SK-N-SH (cell line): ENCODE measurements at regions not wholly inside any gene's neighbourhood (a gene's known extent, or its start where the extent isn't known, plus 50 kb on each side); places are given as distances from the start of the nearest gene placed in this dataset.

Source experiments
- CTCF ChIA-PET: fragments of 300-600, 350-600 bp; formaldehyde crosslinking; extraction: SDS; loops from one replicate; lab custom pipeline; 2021; lab: Yijun Ruan, JAX
- POLR2A ChIA-PET: fragments of 350-600 bp; sonication (Branson Sonifier 250); formaldehyde crosslinking; extraction: SDS; loops from one replicate; lab custom pipeline; 2020; ENCODE audit warnings: antibody characterized with exemption, inconsistent platforms; lab: Yijun Ruan, JAX
- DNase-seq: peaks from one replicate; pipeline ENCODE4 v3.0.0; 2012
- H2AFZ ChIP-seq: fragments of 200-600 bp; sonication (generic); 2 replicates; pipeline ENCODE4 v1.8.1; 2016; ENCODE audit warnings: antibody characterized with exemption, mild to moderate bottlenecking, low read depth
- H3F3A ChIP-seq: fragments of 200-600 bp; sonication (generic); replicated peaks from 2 replicates; pipeline ENCODE3; 2016; ENCODE audit warnings: antibody characterized with exemption, mild to moderate bottlenecking; ENCODE audit not compliant: insufficient read depth
- H3K27ac ChIP-seq, 2 experiments: fragments of 200-500 bp in 1 of 2; fragments of 200-600 bp in 1 of 2; sonication (Bioruptor generic) in 1 of 2; sonication (generic), shearing (Covaris generic) in 1 of 2; 2 replicates each; pipeline versions ENCODE4 v1.5.1 to v1.6.1; 2014 to 2016; ENCODE audit warnings: low read depth in 2 of 2, inconsistent platforms in 1 of 2, low read length in 1 of 2, mild to moderate bottlenecking in 1 of 2, mixed read lengths in 1 of 2
- H3K27me3 ChIP-seq: fragments of 200-600 bp; sonication (generic), shearing (Covaris generic); 2 replicates; pipeline ENCODE4 v1.6.1; 2016; ENCODE audit warnings: mixed run types; ENCODE audit not compliant: insufficient read depth
- H3K36me3 ChIP-seq, 2 experiments: fragments of 200-500 bp in 1 of 2; fragments of 200-600 bp in 1 of 2; sonication (Bioruptor generic) in 1 of 2; sonication (generic) in 1 of 2; replicated peaks in 1 of 2; 2 replicates each; pipeline versions ENCODE3 to v1.5.1; 2014 to 2016; ENCODE audit warnings: low read length in 1 of 2, mild to moderate bottlenecking in 1 of 2; ENCODE audit not compliant: insufficient read depth in 2 of 2, control insufficient read depth in 1 of 2
- H3K4me1 ChIP-seq, 2 experiments: fragments of 200-500 bp in 1 of 2; fragments of 200-600 bp in 1 of 2; sonication (Bioruptor generic) in 1 of 2; sonication (generic), shearing (Covaris generic) in 1 of 2; 2 replicates each; pipeline versions ENCODE4 v1.5.1 to v1.6.1; 2014 to 2016; ENCODE audit warnings: low read depth in 1 of 2, low read length in 1 of 2, mixed run types in 1 of 2; ENCODE audit not compliant: insufficient read depth in 2 of 2, control insufficient read depth in 1 of 2
- H3K4me2 ChIP-seq: fragments of 200-600 bp; sonication (generic), shearing (Covaris generic); 2 replicates; pipeline ENCODE4 v1.6.1; 2017; ENCODE audit warnings: mixed run types
- H3K4me3 ChIP-seq, 2 experiments: fragments of 200-500 bp in 1 of 2; fragments of 200-600 bp in 1 of 2; sonication (Bioruptor generic) in 1 of 2; sonication (generic), shearing (Covaris generic) in 1 of 2; 2 replicates each; pipeline versions ENCODE4 v1.5.1 to v1.8.1; 2014 to 2016; ENCODE audit warnings: low read depth in 2 of 2, inconsistent platforms in 1 of 2, low read length in 1 of 2, mild to moderate bottlenecking in 1 of 2, mixed read lengths in 1 of 2, moderate library complexity in 1 of 2
- H3K79me2 ChIP-seq: fragments of 200-600 bp; sonication (generic); 2 replicates; pipeline ENCODE4 v1.8.1; 2017; ENCODE audit warnings: mild to moderate bottlenecking; ENCODE audit not compliant: insufficient read depth
- H3K9ac ChIP-seq: fragments of 200-600 bp; sonication (generic); 2 replicates; pipeline ENCODE4 v1.6.1; 2017; ENCODE audit warnings: mixed run types
- H3K9me2 ChIP-seq: fragments of 200-600 bp; sonication (generic); 2 replicates; pipeline ENCODE4 v1.6.1; 2017; ENCODE audit warnings: mixed run types
- H3K9me3 ChIP-seq: fragments of 200-600 bp; sonication (generic); 2 replicates; pipeline ENCODE4 v1.6.1; 2017; ENCODE audit warnings: mixed run types, mild to moderate bottlenecking, moderate library complexity
- H4K20me1 ChIP-seq: fragments of 200-600 bp; sonication (generic); 2 replicates; pipeline ENCODE4 v1.6.1; 2017; ENCODE audit warnings: mild to moderate bottlenecking, mixed run types; ENCODE audit not compliant: insufficient read depth
- FOSL2 ChIP-seq: IDR thresholded peaks from 2 replicates; pipeline ENCODE4 v1.4.0; 2012; ENCODE audit warnings: low read depth, mild to moderate bottlenecking, moderate library complexity, borderline replicate concordance
- FOXM1 ChIP-seq: IDR thresholded peaks from 2 replicates; pipeline ENCODE4 v1.4.0; 2012; ENCODE audit warnings: low read depth, mild to moderate bottlenecking
- IRF3 ChIP-seq: fragments of 150-350 bp; IDR thresholded peaks from 2 replicates; pipeline ENCODE4 v1.6.1; 2016; ENCODE audit warnings: mild to moderate bottlenecking, low read depth, low read length
- MEF2A ChIP-seq: IDR thresholded peaks from 2 replicates; pipeline ENCODE4 v1.4.0; 2012; ENCODE audit warnings: low read depth, borderline replicate concordance
- NFIC ChIP-seq: IDR thresholded peaks from 2 replicates; pipeline ENCODE4 v1.4.0; 2012; ENCODE audit warnings: borderline replicate concordance
- PBX3 ChIP-seq: IDR thresholded peaks from 2 replicates; pipeline ENCODE4; 2012
- RAD21 ChIP-seq: IDR thresholded peaks from 2 replicates; pipeline ENCODE4 v1.6.1; 2012; ENCODE audit warnings: mild to moderate bottlenecking, low read length
- SIN3A ChIP-seq: IDR thresholded peaks from 2 replicates; pipeline ENCODE4 v1.6.1; 2012; ENCODE audit warnings: low read depth, mild to moderate bottlenecking, low read length, moderate library complexity, borderline replicate concordance
- TCF12 ChIP-seq: IDR thresholded peaks from 2 replicates; pipeline ENCODE4 v1.4.0; 2012
- USF1 ChIP-seq: IDR thresholded peaks from 2 replicates; pipeline ENCODE4 v1.4.0; 2012; ENCODE audit warnings: low read depth, borderline replicate concordance
- WGBS: methylation state at CpG from one replicate; pipeline ENCODE4 v1.1.6; 2017; ENCODE audit warnings: low lambda C conversion rate; 5-methylcytosine and 5-hydroxymethylcytosine counted together

GRCh38 chr13:50303963-50304721 lies 288.9 kb downstream of the KCNRG start:
- CTCF ChIA-PET: no interaction called here
- Histone ChIP-seq H3K4me2 (no peak overlapping the region), H3K9ac (no peak overlapping the region), H3K4me1 (no peaks in the 10 kb centered on the region), H3K9me2 (no peaks in the 10 kb centered on the region), H3K79me2 (no peaks in the 10 kb centered on the region), H3K27me3 (no peaks in the 10 kb centered on the region), H3K9me3 (no peaks in the 10 kb centered on the region), H3K36me3 (no peaks in the 10 kb centered on the region), H2AFZ (no peak overlapping the region), H3K27ac (no peak overlapping the region), H4K20me1 (no peaks in the 10 kb centered on the region), H3K4me3 (no peak overlapping the region), H3F3A (no peaks in the 10 kb centered on the region)
- POLR2A ChIA-PET: no interaction called here
- TF ChIP-seq FOSL2 (no peak), IRF3 (no peak), SIN3A (no peak), TCF12 (no peak), PBX3 (no peak)
- 54% methylated on average over 5 of the region's 5 CpGs for WGBS
- no peak for DNase-seq

- H3K4me2 ChIP-seq: no peak overlapping the region
- no peaks in the 10 kb centered on the region for H3K4me1 ChIP-seq
- 76% methylated on average over 4 of the region's 4 CpGs for WGBS
- H3K27me3 ChIP-seq: no peaks in the 10 kb centered on the region
- DNase-seq: no peak
- no peak overlapping the region for H2AFZ ChIP-seq
- no peak for TF ChIP-seq FOSL2
- no peak for TF ChIP-seq USF1
- no peak for TF ChIP-seq PBX3
- TF ChIP-seq RAD21: no peak
- TF ChIP-seq NFIC: no peak
- no peak for TF ChIP-seq FOXM1
- TF ChIP-seq MEF2A: no peak
- H3K9me3 ChIP-seq: no peaks in the 10 kb centered on the region
- H3K4me3 ChIP-seq: no peak overlapping the region
- H3F3A ChIP-seq: no peaks in the 10 kb centered on the region
- ChIA-PET CTCF (no interaction called here), POLR2A (no interaction called here)
- H3K79me2 ChIP-seq: no peaks in the 10 kb centered on the region
- no peak overlapping the region for H3K27ac ChIP-seq
- H3K36me3 ChIP-seq: no peaks in the 10 kb centered on the region
- no peak overlapping the region for H3K9ac ChIP-seq
- no peaks in the 10 kb centered on the region for H4K20me1 ChIP-seq
- no peaks in the 10 kb centered on the region for H3K9me2 ChIP-seq
Observed at GRCh38 chr13:50306156-50306555, 290.9 kb downstream of the KCNRG start.
